ENCODE measurements at regions not wholly inside any gene's neighbourhood (a gene's known extent, or its start where the extent isn't known, plus 50 kb on each side); places are given as distances from the start of the nearest gene placed in this dataset.

GRCh38 chr4:8795140-8795539, 76.5 kb downstream of the HMX1 start:
- TF ChIP-seq POLR2A (IDR thresholded peaks at IDR 0.05) (no peak), CTCF (IDR thresholded peaks at IDR 0.05) (no peak)
